Hepatocyte (in vitro differentiated cells): ENCODE measurements at regions not wholly inside any gene's neighbourhood (a gene's known extent, or its start where the extent isn't known, plus 50 kb on each side); places are given as distances from the start of the nearest gene placed in this dataset.

Experiments
- DNase-seq: peaks from one replicate; pipeline ENCODE4 v3.0.0-alpha.2; 2016; ENCODE audit warnings: low spot score
- H2AFZ ChIP-seq: fragments of 200-600 bp; sonication (generic); 2 replicates; pipeline ENCODE4 v1.6.0; 2016; ENCODE audit warnings: antibody characterized with exemption, mild to moderate bottlenecking
- H3K27ac ChIP-seq: fragments of 200-600 bp; sonication (generic); 2 replicates; pipeline ENCODE4 v1.5.1; 2016; ENCODE audit warnings: mild to moderate bottlenecking
- H3K27me3 ChIP-seq: fragments of 200-600 bp; sonication (generic); 2 replicates; pipeline ENCODE4 v1.6.1; 2016
- H3K36me3 ChIP-seq: fragments of 200-600 bp; sonication (generic); replicated peaks from 2 replicates; pipeline ENCODE4 v1.5.1; 2016; ENCODE audit warnings: low read depth; ENCODE audit not compliant: insufficient read depth
- H3K4me1 ChIP-seq: fragments of 200-600 bp; sonication (generic); 2 replicates; pipeline ENCODE4 v1.5.1; 2016; ENCODE audit warnings: mild to moderate bottlenecking, moderate library complexity; ENCODE audit not compliant: insufficient read depth
- H3K4me2 ChIP-seq: fragments of 200-600 bp; sonication (generic); 2 replicates; pipeline ENCODE4 v1.6.0; 2016
- H3K4me3 ChIP-seq: fragments of 200-600 bp; sonication (generic); 2 replicates; pipeline ENCODE4 v1.5.1; 2016; ENCODE audit warnings: mild to moderate bottlenecking
- H3K79me2 ChIP-seq: fragments of 200-600 bp; sonication (generic); 2 replicates; pipeline ENCODE4 v1.6.0; 2017; ENCODE audit warnings: mild to moderate bottlenecking
- H3K9me2 ChIP-seq: fragments of 200-600 bp; sonication (generic); replicated peaks from 2 replicates; pipeline ENCODE4 v1.6.0; 2017; ENCODE audit warnings: mild to moderate bottlenecking; ENCODE audit not compliant: insufficient read depth
- H3K9me3 ChIP-seq: fragments of 200-600 bp; sonication (generic); 2 replicates; pipeline ENCODE4 v1.5.1; 2016; ENCODE audit warnings: low read depth, mild to moderate bottlenecking
- H4K20me1 ChIP-seq: fragments of 200-600 bp; sonication (generic); 2 replicates; pipeline ENCODE4 v1.6.0; 2016; ENCODE audit warnings: mild to moderate bottlenecking; ENCODE audit not compliant: insufficient read depth, poor library complexity, severe bottlenecking
- CTCF ChIP-seq: fragments of 200-600 bp; sonication (generic); IDR thresholded peaks from 2 replicates; pipeline ENCODE4 v1.5.1; 2016; ENCODE audit warnings: antibody characterized with exemption, mild to moderate bottlenecking; ENCODE audit not compliant: poor library complexity
- EZH2 ChIP-seq: fragments of 200-600 bp; sonication (generic); IDR thresholded peaks from 2 replicates; pipeline ENCODE4 v1.6.1; 2016; ENCODE audit warnings: antibody characterized with exemption, mild to moderate bottlenecking, borderline replicate concordance
- EZH2phosphoT487 ChIP-seq: fragments of 200-600 bp; sonication (generic); IDR thresholded peaks from one replicate; pipeline ENCODE4 v1.6.1; 2018; ENCODE audit warnings: antibody characterized with exemption, mild to moderate bottlenecking, low read depth, moderate library complexity; ENCODE audit not compliant: unreplicated experiment, severe bottlenecking
- WGBS: methylation state at CpG from one replicate; pipeline ENCODE4 v1.1.6; 2016; ENCODE audit warnings: low lambda C conversion rate; ENCODE audit errors: missing lambda C conversion rate; 5-methylcytosine and 5-hydroxymethylcytosine counted together

GRCh38 chr4:170491981-170492380 is 402.2 kb upstream of the AADAT start:
- no peaks in the 10 kb centered on the region for H3K36me3 ChIP-seq
- no peaks in the 10 kb centered on the region for H3K4me1 ChIP-seq
- no peak for DNase-seq
- WGBS, result 91% methylated on average over 2 of the region's 2 CpGs
- no peaks in the 10 kb centered on the region for H4K20me1 ChIP-seq
- no peaks in the 10 kb centered on the region for H3K9me3 ChIP-seq
- H3K4me2 ChIP-seq, result no peak overlapping the region
- H3K79me2 ChIP-seq, result no peaks in the 10 kb centered on the region
- no peaks in the 10 kb centered on the region for H3K27me3 ChIP-seq
- no peak overlapping the region for H2AFZ ChIP-seq
- H3K4me3 ChIP-seq, result no peak overlapping the region
- TF ChIP-seq CTCF (no peak), EZH2phosphoT487 (no peak), EZH2 (no peak)
- no peak overlapping the region for H3K27ac ChIP-seq
- no peaks in the 10 kb centered on the region for H3K9me2 ChIP-seq

- H3K4me3 ChIP-seq, result no peak overlapping the region
- no peaks in the 10 kb centered on the region for H3K27me3 ChIP-seq
- no peak for DNase-seq
- no peak for TF ChIP-seq CTCF
- TF ChIP-seq EZH2, result no peak
- no peak for TF ChIP-seq EZH2phosphoT487
- no peaks in the 10 kb centered on the region for H3K9me3 ChIP-seq
- WGBS, result 26% methylated on average over 2 of the region's 2 CpGs
- no peak overlapping the region for H3K27ac ChIP-seq
- H3K4me2 ChIP-seq, result no peak overlapping the region
- no peaks in the 10 kb centered on the region for H4K20me1 ChIP-seq
- H3K36me3 ChIP-seq, result no peaks in the 10 kb centered on the region
- no peaks in the 10 kb centered on the region for H3K9me2 ChIP-seq
- H2AFZ ChIP-seq, result no peak overlapping the region
- no peaks in the 10 kb centered on the region for H3K4me1 ChIP-seq
- no peaks in the 10 kb centered on the region for H3K79me2 ChIP-seq
Observed at GRCh38 chr4:170476351-170476750, 386.6 kb upstream of the AADAT start.

- TF ChIP-seq EZH2 (no peak), CTCF (no peak), EZH2phosphoT487 (no peak)
- no peaks in the 10 kb centered on the region for H3K27me3 ChIP-seq
- H3K36me3 ChIP-seq, result no peaks in the 10 kb centered on the region
- no peaks in the 10 kb centered on the region for H3K79me2 ChIP-seq
- H4K20me1 ChIP-seq, result no peaks in the 10 kb centered on the region
- DNase-seq, result no peak
- no peak overlapping the region for H2AFZ ChIP-seq
- H3K4me2 ChIP-seq, result no peak overlapping the region
- WGBS, result 70% methylated on average over 5 of the region's 5 CpGs
- H3K4me1 ChIP-seq, result no peaks in the 10 kb centered on the region
- H3K4me3 ChIP-seq, result no peak overlapping the region
- no peaks in the 10 kb centered on the region for H3K9me2 ChIP-seq
- H3K9me3 ChIP-seq, result no peaks in the 10 kb centered on the region
- H3K27ac ChIP-seq, result no peak overlapping the region
Observed at GRCh38 chr4:170465429-170465828, 375.7 kb upstream of the AADAT start.

GRCh38 chr4:170464614-170465197 is 374.9 kb upstream of the AADAT start:
- TF ChIP-seq EZH2phosphoT487 (no peak), CTCF (no peak)
- Histone ChIP-seq H3K4me3 (no peak overlapping the region), H3K27me3 (no peaks in the 10 kb centered on the region), H3K36me3 (no peaks in the 10 kb centered on the region), H3K4me1 (no peaks in the 10 kb centered on the region), H3K27ac (no peak overlapping the region), H3K9me2 (no peaks in the 10 kb centered on the region), H2AFZ (no peak overlapping the region), H3K9me3 (no peaks in the 10 kb centered on the region), H4K20me1 (no peaks in the 10 kb centered on the region), H3K79me2 (no peaks in the 10 kb centered on the region), H3K4me2 (no peak overlapping the region)
- no peak for DNase-seq
- 94% methylated on average over 5 of the region's 5 CpGs for WGBS
